MCF 10A (cell line): ENCODE measurements at regions not wholly inside any gene's neighbourhood (a gene's known extent, or its start where the extent isn't known, plus 50 kb on each side); places are given as distances from the start of the nearest gene placed in this dataset.

ENCODE experiments used
- BruUV-seq: library from RNA; stranded (reverse); fragments of 400-500 nt; replicated peaks from 2 replicates; lab custom pipeline; 2021; lab: Mats Ljungman, UMichigan
- CTCF ChIA-PET: fragments of 300-600 bp; sonication (Branson Sonifier 250); formaldehyde crosslinking; extraction: SDS; loops from one replicate; lab custom pipeline; 2021; ENCODE audit warnings: antibody characterized with exemption, inconsistent platforms; lab: Yijun Ruan, JAX
- POLR2A ChIA-PET: fragments of 300-600, 350-650 bp; sonication (Branson Sonifier 250); formaldehyde crosslinking; extraction: SDS; loops from one replicate; lab custom pipeline; 2020; ENCODE audit warnings: antibody characterized with exemption, inconsistent platforms; lab: Yijun Ruan, JAX
- DNase-seq: peaks from one replicate; pipeline ENCODE4 v3.0.0-alpha.2; 2018; ENCODE audit not compliant: unreplicated experiment
- H3K27ac Mint-ChIP-seq: one replicate; pipeline ENCODE4 v1.8.0; 2022; ENCODE audit warnings: mild to moderate bottlenecking, low read depth, mixed read lengths; ENCODE audit not compliant: unreplicated experiment
- H3K27me3 Mint-ChIP-seq: one replicate; pipeline ENCODE4 v1.8.0; 2022; ENCODE audit warnings: mixed read lengths; ENCODE audit not compliant: insufficient read depth, unreplicated experiment
- H3K36me3 Mint-ChIP-seq: one replicate; pipeline ENCODE4 v1.8.0; 2022; ENCODE audit warnings: mild to moderate bottlenecking, moderate library complexity, mixed read lengths; ENCODE audit not compliant: insufficient read depth, unreplicated experiment
- H3K4me1 Mint-ChIP-seq: one replicate; pipeline ENCODE4 v1.8.0; 2022; ENCODE audit warnings: mixed read lengths; ENCODE audit not compliant: insufficient read depth, unreplicated experiment
- H3K4me3 Mint-ChIP-seq: one replicate; pipeline ENCODE4 v1.8.0; 2022; ENCODE audit warnings: mild to moderate bottlenecking, moderate library complexity, mixed read lengths; ENCODE audit not compliant: unreplicated experiment
- H3K9me3 Mint-ChIP-seq: one replicate; pipeline ENCODE4 v1.8.0; 2022; ENCODE audit warnings: mixed read lengths; ENCODE audit not compliant: unreplicated experiment
- intact Hi-C: fragments of 100-400 bp; cut with micrococcal nuclease; formaldehyde crosslinking; loops from 2 replicates; pipeline ENCODE4 v1.14.1; 2022
- TF ChIP-seq, protein P1 (sequence below): fragments of 200-600 bp; IDR thresholded peaks from one replicate; pipeline ENCODE4 v1.8.0; 2022; ENCODE audit warnings: antibody characterized with exemption, mild to moderate bottlenecking; ENCODE audit not compliant: unreplicated experiment

GRCh38 chr5:27491047-27491446 lies 452.7 kb upstream of the CDH9 start:
- Mint-ChIP-seq H3K36me3 (no peaks in the 10 kb centered on the region), H3K27ac (peak overlapping the region; percentile 63), H3K4me3 (no peak overlapping the region), H3K4me1 (peaks cover 18% of the 10 kb centered on the region), H3K27me3 (no peaks in the 10 kb centered on the region), H3K9me3 (no peaks in the 10 kb centered on the region)
- ChIA-PET CTCF (no interaction called here), POLR2A (no interaction called here)
- TF ChIP-seq, protein P1, sequence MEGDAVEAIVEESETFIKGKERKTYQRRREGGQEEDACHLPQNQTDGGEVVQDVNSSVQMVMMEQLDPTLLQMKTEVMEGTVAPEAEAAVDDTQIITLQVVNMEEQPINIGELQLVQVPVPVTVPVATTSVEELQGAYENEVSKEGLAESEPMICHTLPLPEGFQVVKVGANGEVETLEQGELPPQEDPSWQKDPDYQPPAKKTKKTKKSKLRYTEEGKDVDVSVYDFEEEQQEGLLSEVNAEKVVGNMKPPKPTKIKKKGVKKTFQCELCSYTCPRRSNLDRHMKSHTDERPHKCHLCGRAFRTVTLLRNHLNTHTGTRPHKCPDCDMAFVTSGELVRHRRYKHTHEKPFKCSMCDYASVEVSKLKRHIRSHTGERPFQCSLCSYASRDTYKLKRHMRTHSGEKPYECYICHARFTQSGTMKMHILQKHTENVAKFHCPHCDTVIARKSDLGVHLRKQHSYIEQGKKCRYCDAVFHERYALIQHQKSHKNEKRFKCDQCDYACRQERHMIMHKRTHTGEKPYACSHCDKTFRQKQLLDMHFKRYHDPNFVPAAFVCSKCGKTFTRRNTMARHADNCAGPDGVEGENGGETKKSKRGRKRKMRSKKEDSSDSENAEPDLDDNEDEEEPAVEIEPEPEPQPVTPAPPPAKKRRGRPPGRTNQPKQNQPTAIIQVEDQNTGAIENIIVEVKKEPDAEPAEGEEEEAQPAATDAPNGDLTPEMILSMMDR: no peak
- no TSS peak for BruUV-seq
- intact Hi-C loops: loop anchor here (10.0 kb wide), 1 partner anchor 1274 kb away; no protein-coding TSS in a partner anchor
- no peak for DNase-seq

DNA sequence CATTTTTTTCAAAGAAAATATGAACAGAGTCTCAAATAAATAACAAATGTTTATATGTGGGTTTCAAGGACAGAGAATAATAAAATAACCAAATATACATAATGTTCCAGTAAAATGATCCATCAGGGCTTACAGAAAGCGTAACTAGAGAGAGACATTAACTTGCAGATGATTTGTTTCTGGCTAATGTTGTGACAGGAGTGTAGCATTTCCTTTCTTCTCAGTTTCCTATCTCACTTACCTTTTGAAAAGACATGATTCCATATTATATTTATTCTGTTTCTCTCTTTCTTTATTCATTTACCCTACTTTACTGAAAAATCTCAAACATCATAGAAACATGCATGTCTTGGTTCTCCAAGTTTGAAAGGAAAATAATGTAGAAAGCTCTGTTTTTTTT lies 451.3 kb upstream of the CDH9 start:
- TF ChIP-seq, protein P1: no peak
- H3K9me3 Mint-ChIP-seq: no peaks in the 10 kb centered on the region
- H3K4me3 Mint-ChIP-seq: no peak overlapping the region
- no peak overlapping the region for H3K27ac Mint-ChIP-seq
- CTCF ChIA-PET: no interaction called here
- intact Hi-C loops: loop anchor here (10.0 kb wide), 1 partner anchor 1275 kb away; no protein-coding TSS in a partner anchor
- DNase-seq: no peak
- POLR2A ChIA-PET: no interaction called here
- no peaks in the 10 kb centered on the region for H3K36me3 Mint-ChIP-seq
- BruUV-seq: no TSS peak
- H3K4me1 Mint-ChIP-seq: peaks cover 14% of the 10 kb centered on the region
- H3K27me3 Mint-ChIP-seq: no peaks in the 10 kb centered on the region

- TF ChIP-seq, protein P1: no peak
- BruUV-seq: no TSS peak
- Mint-ChIP-seq H3K36me3 (no peaks in the 10 kb centered on the region), H3K27me3 (no peaks in the 10 kb centered on the region), H3K9me3 (no peaks in the 10 kb centered on the region), H3K27ac (no peak overlapping the region), H3K4me3 (no peak overlapping the region), H3K4me1 (no peaks in the 10 kb centered on the region)
- CTCF ChIA-PET: no interaction called here
- intact Hi-C loops: no loop called here
- DNase-seq: no peak
- POLR2A ChIA-PET: interaction anchor here (0.6 to 1.0 kb wide), 2 partner anchors 12 to 315 kb away, joined by 3 read pairs; no protein-coding TSS in a partner anchor
These were observed 444.3 kb upstream of the CDH9 start for GRCh38 chr5:27482663-27483062.

DNA sequence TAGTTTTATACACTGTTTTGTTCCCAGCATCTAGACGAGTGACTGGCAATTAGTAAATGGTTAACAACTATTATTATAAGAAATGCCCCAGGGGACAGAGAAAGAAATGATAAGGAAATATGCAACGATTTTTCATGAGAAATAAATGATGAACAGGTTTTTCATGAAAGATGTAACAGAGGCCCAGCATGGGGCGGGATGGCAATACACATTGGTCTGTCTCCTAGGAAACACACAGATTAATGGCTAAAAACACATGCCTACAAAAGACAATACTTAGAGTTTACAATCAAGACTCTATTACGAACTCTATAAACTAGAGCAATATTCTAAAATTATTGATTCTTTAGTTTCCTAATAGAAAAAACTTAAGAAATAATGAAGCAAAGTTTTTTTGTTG lies 441.5 kb upstream of the CDH9 start:
- Mint-ChIP-seq H3K9me3 (no peaks in the 10 kb centered on the region), H3K27me3 (no peaks in the 10 kb centered on the region), H3K27ac (no peak overlapping the region), H3K36me3 (no peaks in the 10 kb centered on the region), H3K4me1 (no peaks in the 10 kb centered on the region), H3K4me3 (no peak overlapping the region)
- ChIA-PET POLR2A (no interaction called here), CTCF (no interaction called here)
- DNase-seq: no peak
- no TSS peak for BruUV-seq
- TF ChIP-seq, protein P1: no peak
- intact Hi-C loops: no loop called here
